Neuron (in vitro differentiated cells): ENCODE measurements at regions not wholly inside any gene's neighbourhood (a gene's known extent, or its start where the extent isn't known, plus 50 kb on each side); places are given as distances from the start of the nearest gene placed in this dataset.
"Not testable (repeated sequence)": the region's sequence is repeated elsewhere in the genome, so short reads cannot be mapped to it uniquely, and the experiment has no call there.

ENCODE experiments used
- H2AFZ ChIP-seq: one replicate; pipeline ENCODE4 v1.6.1; 2013; ENCODE audit warnings: low read depth, mild to moderate bottlenecking, inconsistent platforms, low read length, moderate library complexity
- H3K27me3 ChIP-seq: one replicate; pipeline ENCODE4 v1.6.1; 2013; ENCODE audit warnings: low read length; ENCODE audit not compliant: insufficient read depth
- H3K36me3 ChIP-seq: one replicate; pipeline ENCODE4 v1.6.1; 2013; ENCODE audit warnings: low read length; ENCODE audit not compliant: insufficient read depth
- H3K4me1 ChIP-seq: one replicate; pipeline ENCODE4 v1.6.1; 2013; ENCODE audit warnings: low read length; ENCODE audit not compliant: insufficient read depth
- H3K4me3 ChIP-seq: 2 replicates; pipeline ENCODE4 v1.5.1; 2013; ENCODE audit warnings: mild to moderate bottlenecking, low read length, moderate library complexity
- H3K9me3 ChIP-seq: one replicate; pipeline ENCODE4 v1.6.1; 2013; ENCODE audit warnings: low read length

- not testable (repeated sequence) for H2AFZ ChIP-seq, H3K9me3 ChIP-seq, H3K4me1 ChIP-seq, H3K4me3 ChIP-seq, H3K36me3 ChIP-seq, H3K27me3 ChIP-seq
These were observed 411.8 kb downstream of the BTG1 start for GRCh38 chr12:91733846-91734245.

GRCh38 chr12:91732086-91732485 lies 413.6 kb downstream of the BTG1 start:
- Histone ChIP-seq H3K36me3 (no peaks in the 10 kb centered on the region), H3K4me1 (no peaks in the 10 kb centered on the region), H3K27me3 (no peaks in the 10 kb centered on the region), H3K9me3 (no peaks in the 10 kb centered on the region), H3K4me3 (no peak overlapping the region), H2AFZ (no peak overlapping the region)

GRCh38 chr12:91729543-91729942 lies 416.1 kb downstream of the BTG1 start:
- no peak overlapping the region for H3K4me3 ChIP-seq
- H3K4me1 ChIP-seq = no peaks in the 10 kb centered on the region
- no peaks in the 10 kb centered on the region for H3K27me3 ChIP-seq
- H3K36me3 ChIP-seq = no peaks in the 10 kb centered on the region
- H3K9me3 ChIP-seq = no peaks in the 10 kb centered on the region
- no peak overlapping the region for H2AFZ ChIP-seq

- H3K9me3 ChIP-seq = no peaks in the 10 kb centered on the region
- no peak overlapping the region for H3K4me3 ChIP-seq
- H3K4me1 ChIP-seq = no peaks in the 10 kb centered on the region
These were observed 422.5 kb downstream of the BTG1 start for GRCh38 chr12:91723191-91723590.

GRCh38 chr12:91722072-91722471 lies 423.6 kb downstream of the BTG1 start:
- Histone ChIP-seq H3K4me3 (no peak overlapping the region), H3K9me3 (no peaks in the 10 kb centered on the region), H3K27me3 (no peaks in the 10 kb centered on the region), H2AFZ (no peak overlapping the region), H3K36me3 (no peaks in the 10 kb centered on the region), H3K4me1 (no peaks in the 10 kb centered on the region)

More at GRCh38 chr12:91723191-91723590, 422.5 kb downstream of the BTG1 start:
- H3K36me3 ChIP-seq = no peaks in the 10 kb centered on the region
- no peaks in the 10 kb centered on the region for H3K27me3 ChIP-seq
- no peak overlapping the region for H2AFZ ChIP-seq

GRCh38 chr12:91721023-91721422 lies 424.6 kb downstream of the BTG1 start:
- H3K36me3 ChIP-seq = no peaks in the 10 kb centered on the region
- no peak overlapping the region for H2AFZ ChIP-seq
- H3K4me1 ChIP-seq = no peaks in the 10 kb centered on the region
- H3K4me3 ChIP-seq = no peak overlapping the region
- no peaks in the 10 kb centered on the region for H3K27me3 ChIP-seq
- no peaks in the 10 kb centered on the region for H3K9me3 ChIP-seq

- Histone ChIP-seq H3K36me3 (no peaks in the 10 kb centered on the region), H3K27me3 (no peaks in the 10 kb centered on the region), H2AFZ (no peak overlapping the region), H3K9me3 (no peaks in the 10 kb centered on the region), H3K4me3 (no peak overlapping the region), H3K4me1 (no peaks in the 10 kb centered on the region)
These were observed 427.3 kb downstream of the BTG1 start for GRCh38 chr12:91718326-91718725.

GRCh38 chr12:91717804-91718203 lies 427.8 kb downstream of the BTG1 start:
- Histone ChIP-seq H2AFZ (no peak overlapping the region), H3K9me3 (no peaks in the 10 kb centered on the region), H3K27me3 (no peaks in the 10 kb centered on the region), H3K4me1 (no peaks in the 10 kb centered on the region), H3K36me3 (no peaks in the 10 kb centered on the region), H3K4me3 (no peak overlapping the region)

GRCh38 chr12:91711925-91712324 lies 433.7 kb downstream of the BTG1 start:
- not testable (repeated sequence) for H3K9me3 ChIP-seq, H3K36me3 ChIP-seq, H3K4me3 ChIP-seq, H2AFZ ChIP-seq, H3K27me3 ChIP-seq, H3K4me1 ChIP-seq

- no peaks in the 10 kb centered on the region for H3K36me3 ChIP-seq
- H2AFZ ChIP-seq = no peak overlapping the region
- no peaks in the 10 kb centered on the region for H3K27me3 ChIP-seq
- H3K4me3 ChIP-seq = no peak overlapping the region
- no peaks in the 10 kb centered on the region for H3K9me3 ChIP-seq
- peaks cover 4% of the 10 kb centered on the region for H3K4me1 ChIP-seq
These were observed 439.2 kb downstream of the BTG1 start for GRCh38 chr12:91706466-91706865.

GRCh38 chr12:91704446-91704845 lies 441.2 kb downstream of the BTG1 start:
- Histone ChIP-seq H3K36me3 (no peaks in the 10 kb centered on the region), H3K9me3 (no peaks in the 10 kb centered on the region), H3K27me3 (no peaks in the 10 kb centered on the region), H3K4me3 (no peak overlapping the region), H3K4me1 (peaks cover 4% of the 10 kb centered on the region), H2AFZ (no peak overlapping the region)

- H3K4me3 ChIP-seq = no peak overlapping the region
- H3K36me3 ChIP-seq = no peaks in the 10 kb centered on the region
- no peak overlapping the region for H2AFZ ChIP-seq
- H3K9me3 ChIP-seq = no peaks in the 10 kb centered on the region
- no peaks in the 10 kb centered on the region for H3K27me3 ChIP-seq
- peaks cover 4% of the 10 kb centered on the region for H3K4me1 ChIP-seq
These were observed 442.0 kb downstream of the BTG1 start for GRCh38 chr12:91703491-91704283.

GRCh38 chr12:91702843-91703425 lies 442.7 kb downstream of the BTG1 start:
- no peaks in the 10 kb centered on the region for H3K9me3 ChIP-seq
- no peak overlapping the region for H3K4me3 ChIP-seq
- H3K4me1 ChIP-seq = peaks cover 4% of the 10 kb centered on the region
- no peaks in the 10 kb centered on the region for H3K27me3 ChIP-seq
- H2AFZ ChIP-seq = no peak overlapping the region
- no peaks in the 10 kb centered on the region for H3K36me3 ChIP-seq

- Histone ChIP-seq H2AFZ (no peak overlapping the region), H3K27me3 (no peaks in the 10 kb centered on the region), H3K4me1 (no peaks in the 10 kb centered on the region), H3K36me3 (no peaks in the 10 kb centered on the region), H3K9me3 (no peaks in the 10 kb centered on the region), H3K4me3 (no peak overlapping the region)
These were observed 449.7 kb downstream of the BTG1 start for GRCh38 chr12:91695964-91696363.
